Activated CD4-positive, alpha-beta memory T cell treated with anti-CD3 and anti-CD28 coated beads for 36 hours (primary cell): ENCODE measurements at regions not wholly inside any gene's neighbourhood (a gene's known extent, or its start where the extent isn't known, plus 50 kb on each side); places are given as distances from the start of the nearest gene placed in this dataset.
"Not testable (repeated sequence)": the region's sequence is repeated elsewhere in the genome, so short reads cannot be mapped to it uniquely, and the experiment has no call there.

Experiments used
- CTCF ChIA-PET: fragments of 350-600 bp; sonication (Branson Sonifier 250); formaldehyde crosslinking; loops from one replicate; lab custom pipeline; 2021; ENCODE audit warnings: antibody characterized with exemption, inconsistent platforms; lab: Charles Lee
- POLR2A ChIA-PET: fragments of 350-600 bp; sonication (Branson Sonifier 250); formaldehyde crosslinking; loops from one replicate; lab custom pipeline; 2021; ENCODE audit warnings: antibody characterized with exemption; lab: Charles Lee
- DNase-seq: peaks from one replicate; pipeline ENCODE4 v3.0.0-alpha.2; 2020
- H3K27ac Mint-ChIP-seq: one replicate; pipeline ENCODE4 v1.8.0; 2021; ENCODE audit warnings: mixed read lengths
- H3K27me3 Mint-ChIP-seq: one replicate; pipeline ENCODE4 v1.8.0; 2021; ENCODE audit warnings: mixed read lengths
- H3K36me3 Mint-ChIP-seq: one replicate; pipeline ENCODE4 v1.8.0; 2021; ENCODE audit warnings: mixed read lengths
- H3K4me1 Mint-ChIP-seq: one replicate; pipeline ENCODE4 v1.8.0; 2021; ENCODE audit warnings: low read depth, mixed read lengths
- H3K4me3 Mint-ChIP-seq: one replicate; pipeline ENCODE4 v1.8.0; 2021; ENCODE audit warnings: mild to moderate bottlenecking, mixed read lengths
- H3K9me3 Mint-ChIP-seq: one replicate; pipeline ENCODE4 v1.8.0; 2021; ENCODE audit warnings: mixed read lengths
- intact Hi-C: fragments of 100-400 bp; cut with micrococcal nuclease; formaldehyde crosslinking; loops from one replicate; pipeline ENCODE4 v1.15.1; 2023

GRCh38 chr1:9453375-9453774, 85.9 kb upstream of the SLC25A33 start:
- ChIA-PET POLR2A (no interaction called here), CTCF (interaction anchor here (4.5 to 11.8 kb wide), 2 partner anchors 38 to 163 kb away, joined by 24 to 186 read pairs; partner anchors contain the start of gene SPSB1)
- Mint-ChIP-seq H3K27ac (no peak overlapping the region), H3K4me1 (no peaks in the 10 kb centered on the region), H3K4me3 (no peak overlapping the region), H3K27me3 (no peaks in the 10 kb centered on the region), H3K9me3 (no peaks in the 10 kb centered on the region), H3K36me3 (no peaks in the 10 kb centered on the region)
- DNase-seq, result no peak
- intact Hi-C loops, result no loop called here

- H3K4me1 Mint-ChIP-seq, result no peaks in the 10 kb centered on the region
- no peak overlapping the region for H3K4me3 Mint-ChIP-seq
- POLR2A ChIA-PET, result no interaction called here
- intact Hi-C loops, result no loop called here
- no peaks in the 10 kb centered on the region for H3K36me3 Mint-ChIP-seq
- CTCF ChIA-PET, result interaction anchor here (2.3 to 11.8 kb wide), 4 partner anchors 27 to 187 kb away, joined by 18 to 186 read pairs (median 56); partner anchors contain the start of gene SPSB1
- no peak overlapping the region for H3K27ac Mint-ChIP-seq
- no peak for DNase-seq
- H3K27me3 Mint-ChIP-seq, result no peaks in the 10 kb centered on the region
- H3K9me3 Mint-ChIP-seq, result no peaks in the 10 kb centered on the region
Observed at GRCh38 chr1:9453779-9454418, 85.4 kb upstream of the SLC25A33 start.

- POLR2A ChIA-PET, result no interaction called here
- Mint-ChIP-seq H3K4me1 (no peaks in the 10 kb centered on the region), H3K27ac (no peak overlapping the region), H3K27me3 (no peaks in the 10 kb centered on the region), H3K9me3 (no peaks in the 10 kb centered on the region), H3K36me3 (no peaks in the 10 kb centered on the region), H3K4me3 (no peak overlapping the region)
- CTCF ChIA-PET, result interaction anchor here (0.9 to 11.8 kb wide), 13 partner anchors 26 to 210 kb away, joined by 3 to 186 read pairs (median 5); partner anchors contain the start of gene SPSB1
- no peak for DNase-seq
- intact Hi-C loops, result loop anchor here (1.0 kb wide), 1 partner anchor 165 kb away; no protein-coding TSS in a partner anchor
Observed at GRCh38 chr1:9454494-9455066, 84.7 kb upstream of the SLC25A33 start.

GRCh38 chr1:9455487-9456234, 83.6 kb upstream of the SLC25A33 start:
- H3K4me3 Mint-ChIP-seq, result no peak overlapping the region
- no peak overlapping the region for H3K27ac Mint-ChIP-seq
- no peaks in the 10 kb centered on the region for H3K4me1 Mint-ChIP-seq
- intact Hi-C loops, result loop anchor here (1.0 kb wide), 2 partner anchors 166 to 188 kb away; no protein-coding TSS in a partner anchor
- H3K36me3 Mint-ChIP-seq, result no peaks in the 10 kb centered on the region
- DNase-seq, result peak; percentile 74
- H3K9me3 Mint-ChIP-seq, result no peaks in the 10 kb centered on the region
- CTCF ChIA-PET, result interaction anchor here (0.6 to 11.8 kb wide), 32 partner anchors 8 to 349 kb away, joined by 3 to 186 read pairs (median 4); partner anchors contain the start of genes H6PD and SPSB1
- H3K27me3 Mint-ChIP-seq, result no peaks in the 10 kb centered on the region
- POLR2A ChIA-PET, result no interaction called here

GRCh38 chr1:9456833-9457232, 82.4 kb upstream of the SLC25A33 start:
- H3K27ac Mint-ChIP-seq, result no peak overlapping the region
- H3K4me3 Mint-ChIP-seq, result no peak overlapping the region
- H3K9me3 Mint-ChIP-seq, result no peaks in the 10 kb centered on the region
- no peak for DNase-seq
- ChIA-PET POLR2A (no interaction called here), CTCF (interaction anchor here (2.0 to 11.8 kb wide), 5 partner anchors 11 to 190 kb away, joined by 5 to 186 read pairs (median 24); partner anchors contain the start of gene SPSB1)
- no peaks in the 10 kb centered on the region for H3K4me1 Mint-ChIP-seq
- intact Hi-C loops, result loop anchor here (1.0 kb wide), 1 partner anchor 190 kb away; no protein-coding TSS in a partner anchor
- no peaks in the 10 kb centered on the region for H3K36me3 Mint-ChIP-seq
- H3K27me3 Mint-ChIP-seq, result no peaks in the 10 kb centered on the region

- intact Hi-C loops, result no loop called here
- no peaks in the 10 kb centered on the region for H3K9me3 Mint-ChIP-seq
Observed at GRCh38 chr1:9459816-9460407, 79.4 kb upstream of the SLC25A33 start.

GRCh38 chr1:9465640-9466039, 73.6 kb upstream of the SLC25A33 start:
- no peaks in the 10 kb centered on the region for H3K36me3 Mint-ChIP-seq
- intact Hi-C loops, result no loop called here
- no peak overlapping the region for H3K4me3 Mint-ChIP-seq
- ChIA-PET CTCF (interaction anchor here (0.8 kb wide), 1 partner anchor 9 kb away, joined by 3 read pairs; no protein-coding TSS in a partner anchor), POLR2A (no interaction called here)
- H3K4me1 Mint-ChIP-seq, result no peaks in the 10 kb centered on the region
- DNase-seq, result no peak
- H3K27ac Mint-ChIP-seq, result no peak overlapping the region
- peaks cover 17% of the 10 kb centered on the region for H3K27me3 Mint-ChIP-seq
- no peaks in the 10 kb centered on the region for H3K9me3 Mint-ChIP-seq

More at GRCh38 chr1:9459816-9460407, 79.4 kb upstream of the SLC25A33 start:
- Mint-ChIP-seq H3K4me1 (no peaks in the 10 kb centered on the region), H3K4me3 (no peak overlapping the region), H3K27me3 (peaks cover 1% of the 10 kb centered on the region), H3K36me3 (no peaks in the 10 kb centered on the region), H3K27ac (no peak overlapping the region)
- POLR2A ChIA-PET, result no interaction called here
- no peak for DNase-seq
- CTCF ChIA-PET, result interaction anchor here (11.8 kb wide), 1 partner anchor 170 kb away, joined by 186 read pairs; the partner anchor contains the start of gene SPSB1

- H3K4me3 Mint-ChIP-seq, result no peak overlapping the region
- no peak for DNase-seq
- no peak overlapping the region for H3K27ac Mint-ChIP-seq
- H3K36me3 Mint-ChIP-seq, result no peaks in the 10 kb centered on the region
- H3K4me1 Mint-ChIP-seq, result no peaks in the 10 kb centered on the region
- POLR2A ChIA-PET, result no interaction called here
- no peaks in the 10 kb centered on the region for H3K9me3 Mint-ChIP-seq
- H3K27me3 Mint-ChIP-seq, result peaks cover 24% of the 10 kb centered on the region
- intact Hi-C loops, result no loop called here
- CTCF ChIA-PET, result interaction anchor here (0.8 to 1.6 kb wide), 3 partner anchors 11 to 200 kb away, joined by 3 to 5 read pairs (median 5); no protein-coding TSS in a partner anchor
Observed at GRCh38 chr1:9466780-9467758, 72.2 kb upstream of the SLC25A33 start.

GRCh38 chr1:9469882-9470281, 69.4 kb upstream of the SLC25A33 start:
- H3K27me3 Mint-ChIP-seq, result peaks cover 24% of the 10 kb centered on the region
- DNase-seq, intact Hi-C loops, CTCF ChIA-PET, H3K4me1 Mint-ChIP-seq, POLR2A ChIA-PET, H3K4me3 Mint-ChIP-seq, H3K27ac Mint-ChIP-seq, H3K9me3 Mint-ChIP-seq, H3K36me3 Mint-ChIP-seq: not testable (repeated sequence)

GRCh38 chr1:9471679-9472078, 67.6 kb upstream of the SLC25A33 start:
- Mint-ChIP-seq H3K27ac (no peak overlapping the region), H3K9me3 (no peaks in the 10 kb centered on the region), H3K36me3 (no peaks in the 10 kb centered on the region), H3K4me1 (peaks cover 2% of the 10 kb centered on the region), H3K4me3 (no peak overlapping the region), H3K27me3 (peaks cover 23% of the 10 kb centered on the region)
- intact Hi-C loops, result no loop called here
- ChIA-PET POLR2A (no interaction called here), CTCF (no interaction called here)
- no peak for DNase-seq
